SK-N-SH (cell line): ENCODE measurements at regions not wholly inside any gene's neighbourhood (a gene's known extent, or its start where the extent isn't known, plus 50 kb on each side); places are given as distances from the start of the nearest gene placed in this dataset.

Experiments used
- CTCF ChIA-PET: fragments of 300-600, 350-600 bp; formaldehyde crosslinking; extraction: SDS; loops from one replicate; lab custom pipeline; 2021; lab: Yijun Ruan, JAX
- POLR2A ChIA-PET: fragments of 350-600 bp; sonication (Branson Sonifier 250); formaldehyde crosslinking; extraction: SDS; loops from one replicate; lab custom pipeline; 2020; ENCODE audit warnings: antibody characterized with exemption, inconsistent platforms; lab: Yijun Ruan, JAX
- DNase-seq: peaks from one replicate; pipeline ENCODE4 v3.0.0; 2012
- H2AFZ ChIP-seq: fragments of 200-600 bp; sonication (generic); 2 replicates; pipeline ENCODE4 v1.8.1; 2016; ENCODE audit warnings: antibody characterized with exemption, mild to moderate bottlenecking, low read depth
- H3F3A ChIP-seq: fragments of 200-600 bp; sonication (generic); replicated peaks from 2 replicates; pipeline ENCODE3; 2016; ENCODE audit warnings: antibody characterized with exemption, mild to moderate bottlenecking; ENCODE audit not compliant: insufficient read depth
- H3K27ac ChIP-seq, 2 experiments: fragments of 200-500 bp in 1 of 2; fragments of 200-600 bp in 1 of 2; sonication (Bioruptor generic) in 1 of 2; sonication (generic), shearing (Covaris generic) in 1 of 2; 2 replicates each; pipeline versions ENCODE4 v1.5.1 to v1.6.1; 2014 to 2016; ENCODE audit warnings: low read depth in 2 of 2, inconsistent platforms in 1 of 2, low read length in 1 of 2, mild to moderate bottlenecking in 1 of 2, mixed read lengths in 1 of 2
- H3K27me3 ChIP-seq: fragments of 200-600 bp; sonication (generic), shearing (Covaris generic); 2 replicates; pipeline ENCODE4 v1.6.1; 2016; ENCODE audit warnings: mixed run types; ENCODE audit not compliant: insufficient read depth
- H3K36me3 ChIP-seq, 2 experiments: fragments of 200-500 bp in 1 of 2; fragments of 200-600 bp in 1 of 2; sonication (Bioruptor generic) in 1 of 2; sonication (generic) in 1 of 2; replicated peaks in 1 of 2; 2 replicates each; pipeline versions ENCODE3 to v1.5.1; 2014 to 2016; ENCODE audit warnings: low read length in 1 of 2, mild to moderate bottlenecking in 1 of 2; ENCODE audit not compliant: insufficient read depth in 2 of 2, control insufficient read depth in 1 of 2
- H3K4me1 ChIP-seq, 2 experiments: fragments of 200-500 bp in 1 of 2; fragments of 200-600 bp in 1 of 2; sonication (Bioruptor generic) in 1 of 2; sonication (generic), shearing (Covaris generic) in 1 of 2; 2 replicates each; pipeline versions ENCODE4 v1.5.1 to v1.6.1; 2014 to 2016; ENCODE audit warnings: low read depth in 1 of 2, low read length in 1 of 2, mixed run types in 1 of 2; ENCODE audit not compliant: insufficient read depth in 2 of 2, control insufficient read depth in 1 of 2
- H3K4me2 ChIP-seq: fragments of 200-600 bp; sonication (generic), shearing (Covaris generic); 2 replicates; pipeline ENCODE4 v1.6.1; 2017; ENCODE audit warnings: mixed run types
- H3K4me3 ChIP-seq, 2 experiments: fragments of 200-500 bp in 1 of 2; fragments of 200-600 bp in 1 of 2; sonication (Bioruptor generic) in 1 of 2; sonication (generic), shearing (Covaris generic) in 1 of 2; 2 replicates each; pipeline versions ENCODE4 v1.5.1 to v1.8.1; 2014 to 2016; ENCODE audit warnings: low read depth in 2 of 2, inconsistent platforms in 1 of 2, low read length in 1 of 2, mild to moderate bottlenecking in 1 of 2, mixed read lengths in 1 of 2, moderate library complexity in 1 of 2
- H3K79me2 ChIP-seq: fragments of 200-600 bp; sonication (generic); 2 replicates; pipeline ENCODE4 v1.8.1; 2017; ENCODE audit warnings: mild to moderate bottlenecking; ENCODE audit not compliant: insufficient read depth
- H3K9ac ChIP-seq: fragments of 200-600 bp; sonication (generic); 2 replicates; pipeline ENCODE4 v1.6.1; 2017; ENCODE audit warnings: mixed run types
- H3K9me2 ChIP-seq: fragments of 200-600 bp; sonication (generic); 2 replicates; pipeline ENCODE4 v1.6.1; 2017; ENCODE audit warnings: mixed run types
- H3K9me3 ChIP-seq: fragments of 200-600 bp; sonication (generic); 2 replicates; pipeline ENCODE4 v1.6.1; 2017; ENCODE audit warnings: mixed run types, mild to moderate bottlenecking, moderate library complexity
- H4K20me1 ChIP-seq: fragments of 200-600 bp; sonication (generic); 2 replicates; pipeline ENCODE4 v1.6.1; 2017; ENCODE audit warnings: mild to moderate bottlenecking, mixed run types; ENCODE audit not compliant: insufficient read depth
- CHD2 ChIP-seq: fragments of 150-350 bp; IDR thresholded peaks from 2 replicates; pipeline ENCODE4 v1.6.1; 2018; ENCODE audit warnings: low read length; ENCODE audit not compliant: partially characterized antibody
- EP300 ChIP-seq, 2 experiments: IDR thresholded peaks; 2 replicates each; pipeline versions ENCODE4 v1.4.0 to v1.6.1; 2012; ENCODE audit warnings: borderline replicate concordance in 1 of 2, low read depth in 1 of 2, low read length in 1 of 2
- FOXJ3 ChIP-seq: sonication (generic); formaldehyde crosslinking; IDR thresholded peaks from 2 replicates; pipeline ENCODE4 v1.5.1; 2020; ENCODE audit warnings: mild to moderate bottlenecking, missing genetic modification reagents
- GATA2 ChIP-seq: sonication (generic); formaldehyde crosslinking; IDR thresholded peaks from 2 replicates; pipeline ENCODE4 v1.5.0; 2020; ENCODE audit warnings: mild to moderate bottlenecking, missing genetic modification reagents
- JUND ChIP-seq: IDR thresholded peaks from 2 replicates; pipeline ENCODE4 v1.4.0; 2012
- MEF2A ChIP-seq: IDR thresholded peaks from 2 replicates; pipeline ENCODE4 v1.4.0; 2012; ENCODE audit warnings: low read depth, borderline replicate concordance
- MXI1 ChIP-seq: IDR thresholded peaks from 2 replicates; pipeline ENCODE4 v1.6.1; 2012; ENCODE audit warnings: mild to moderate bottlenecking, low read depth, low read length, improper control_type of control experiment
- NFIC ChIP-seq: IDR thresholded peaks from 2 replicates; pipeline ENCODE4 v1.4.0; 2012; ENCODE audit warnings: borderline replicate concordance
- RXRA ChIP-seq: IDR thresholded peaks from 2 replicates; pipeline ENCODE4 v1.4.0; 2012; ENCODE audit warnings: low read depth, mild to moderate bottlenecking, borderline replicate concordance
- SMC3 ChIP-seq: IDR thresholded peaks from 2 replicates; pipeline ENCODE4 v1.6.1; 2012; ENCODE audit warnings: low read depth, low read length, improper control_type of control experiment
- TAF1 ChIP-seq: IDR thresholded peaks from 2 replicates; pipeline ENCODE4 v1.6.1; 2012; ENCODE audit warnings: low read depth, mild to moderate bottlenecking, low read length, moderate library complexity, borderline replicate concordance
- TCF12 ChIP-seq: IDR thresholded peaks from 2 replicates; pipeline ENCODE4 v1.4.0; 2012
- TEAD4 ChIP-seq: IDR thresholded peaks from 2 replicates; pipeline ENCODE4 v1.4.0; 2012; ENCODE audit warnings: mild to moderate bottlenecking, borderline replicate concordance; ENCODE audit not compliant: insufficient read depth
- YY1 ChIP-seq: IDR thresholded peaks from 2 replicates; pipeline ENCODE4 v1.4.0; 2012; ENCODE audit warnings: low read depth, mild to moderate bottlenecking
- WGBS: methylation state at CpG from one replicate; pipeline ENCODE4 v1.1.6; 2017; ENCODE audit warnings: low lambda C conversion rate; 5-methylcytosine and 5-hydroxymethylcytosine counted together
- TF ChIP-seq, protein P1 (sequence below): IDR thresholded peaks from 2 replicates; pipeline ENCODE4 v1.6.1; 2012; ENCODE audit warnings: mild to moderate bottlenecking, low read depth, low read length, moderate library complexity
- TF ChIP-seq, protein P2 (sequence below): IDR thresholded peaks from 2 replicates; pipeline ENCODE4; 2012
- TF ChIP-seq, protein P3 (sequence below): IDR thresholded peaks from 2 replicates; pipeline ENCODE4 v1.4.0; 2012; ENCODE audit warnings: low read depth, borderline replicate concordance

DNA sequence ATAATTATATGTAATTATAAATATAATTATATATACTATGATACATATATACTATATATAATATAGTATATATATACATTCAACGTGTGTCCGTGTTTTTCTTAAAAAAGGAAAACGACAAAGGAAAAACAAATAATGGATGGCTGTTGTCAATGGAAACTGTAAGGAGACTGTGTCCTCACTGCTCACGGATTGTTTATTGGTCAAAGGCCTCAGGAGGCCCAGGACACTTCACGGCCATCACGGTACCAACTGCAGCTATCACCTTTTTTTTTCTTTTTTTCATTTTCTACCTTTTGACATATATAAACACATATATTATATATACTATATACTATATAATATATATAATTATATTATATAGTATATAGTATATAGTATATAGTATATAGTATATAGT lies 113.4 kb downstream of the SPTSSA start:
- Histone ChIP-seq H3K36me3 (no peaks in the 10 kb centered on the region), H3K4me1 (no peaks in the 10 kb centered on the region), H3K4me2 (no peak overlapping the region), H2AFZ (no peak overlapping the region), H4K20me1 (no peaks in the 10 kb centered on the region), H3K9ac (no peak overlapping the region), H3F3A (peaks cover 6% of the 10 kb centered on the region), H3K27ac (no peak overlapping the region), H3K79me2 (no peaks in the 10 kb centered on the region), H3K27me3 (no peaks in the 10 kb centered on the region), H3K9me3 (no peaks in the 10 kb centered on the region), H3K4me3 (no peak overlapping the region), H3K9me2 (no peaks in the 10 kb centered on the region)
- ChIA-PET CTCF (interaction anchor here (0.6 kb wide), 1 partner anchor 25 kb away, joined by 3 read pairs; no protein-coding TSS in a partner anchor), POLR2A (no interaction called here)
- TF ChIP-seq NFIC, result no peak
- TF ChIP-seq, protein P1, sequence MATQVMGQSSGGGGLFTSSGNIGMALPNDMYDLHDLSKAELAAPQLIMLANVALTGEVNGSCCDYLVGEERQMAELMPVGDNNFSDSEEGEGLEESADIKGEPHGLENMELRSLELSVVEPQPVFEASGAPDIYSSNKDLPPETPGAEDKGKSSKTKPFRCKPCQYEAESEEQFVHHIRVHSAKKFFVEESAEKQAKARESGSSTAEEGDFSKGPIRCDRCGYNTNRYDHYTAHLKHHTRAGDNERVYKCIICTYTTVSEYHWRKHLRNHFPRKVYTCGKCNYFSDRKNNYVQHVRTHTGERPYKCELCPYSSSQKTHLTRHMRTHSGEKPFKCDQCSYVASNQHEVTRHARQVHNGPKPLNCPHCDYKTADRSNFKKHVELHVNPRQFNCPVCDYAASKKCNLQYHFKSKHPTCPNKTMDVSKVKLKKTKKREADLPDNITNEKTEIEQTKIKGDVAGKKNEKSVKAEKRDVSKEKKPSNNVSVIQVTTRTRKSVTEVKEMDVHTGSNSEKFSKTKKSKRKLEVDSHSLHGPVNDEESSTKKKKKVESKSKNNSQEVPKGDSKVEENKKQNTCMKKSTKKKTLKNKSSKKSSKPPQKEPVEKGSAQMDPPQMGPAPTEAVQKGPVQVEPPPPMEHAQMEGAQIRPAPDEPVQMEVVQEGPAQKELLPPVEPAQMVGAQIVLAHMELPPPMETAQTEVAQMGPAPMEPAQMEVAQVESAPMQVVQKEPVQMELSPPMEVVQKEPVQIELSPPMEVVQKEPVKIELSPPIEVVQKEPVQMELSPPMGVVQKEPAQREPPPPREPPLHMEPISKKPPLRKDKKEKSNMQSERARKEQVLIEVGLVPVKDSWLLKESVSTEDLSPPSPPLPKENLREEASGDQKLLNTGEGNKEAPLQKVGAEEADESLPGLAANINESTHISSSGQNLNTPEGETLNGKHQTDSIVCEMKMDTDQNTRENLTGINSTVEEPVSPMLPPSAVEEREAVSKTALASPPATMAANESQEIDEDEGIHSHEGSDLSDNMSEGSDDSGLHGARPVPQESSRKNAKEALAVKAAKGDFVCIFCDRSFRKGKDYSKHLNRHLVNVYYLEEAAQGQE, result no peak
- no peak for TF ChIP-seq FOXJ3 (CRISPR knock-in tag)
- DNase-seq, result no peak
- WGBS, result 86% methylated on average over 6 of the region's 6 CpGs

DNA sequence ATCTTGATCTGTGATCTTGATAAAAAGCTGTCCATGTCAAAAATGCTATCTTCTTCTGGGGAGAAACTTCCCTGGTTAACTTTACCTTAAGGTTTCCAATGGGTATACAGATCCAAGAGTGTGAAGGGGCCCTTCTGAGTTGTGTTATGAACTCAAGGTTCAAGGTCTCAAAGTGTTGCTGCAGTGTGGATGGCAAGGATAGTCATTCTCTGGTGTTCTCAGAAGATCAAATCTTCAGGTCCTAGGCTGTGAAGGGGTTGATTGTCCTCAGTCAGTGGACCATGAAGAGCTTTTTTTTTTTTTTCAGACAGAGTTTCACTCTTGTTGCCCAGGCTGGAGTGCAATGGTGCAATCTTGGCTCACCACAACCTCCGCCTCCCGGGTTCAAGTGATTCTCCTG lies 114.4 kb downstream of the SPTSSA start:
- H3K9me3 ChIP-seq, result no peaks in the 10 kb centered on the region
- H3K4me3 ChIP-seq, result no peak overlapping the region
- no peaks in the 10 kb centered on the region for H3K79me2 ChIP-seq
- no peaks in the 10 kb centered on the region for H3K27me3 ChIP-seq
- no peaks in the 10 kb centered on the region for H4K20me1 ChIP-seq
- ChIA-PET POLR2A (no interaction called here), CTCF (interaction anchor here (0.6 kb wide), 1 partner anchor 24 kb away, joined by 3 read pairs; no protein-coding TSS in a partner anchor)
- no peak overlapping the region for H3K27ac ChIP-seq
- H3F3A ChIP-seq, result peaks cover 6% of the 10 kb centered on the region
- H3K4me2 ChIP-seq, result no peak overlapping the region
- H2AFZ ChIP-seq, result no peak overlapping the region
- DNase-seq, result no peak
- WGBS, result 97% methylated on average over 2 of the region's 2 CpGs
- H3K9me2 ChIP-seq, result no peaks in the 10 kb centered on the region
- H3K9ac ChIP-seq, result no peak overlapping the region
- H3K36me3 ChIP-seq, result no peaks in the 10 kb centered on the region
- H3K4me1 ChIP-seq, result no peaks in the 10 kb centered on the region
- TF ChIP-seq GATA2 (CRISPR knock-in tag) (no peak), TCF12 (no peak), YY1 (no peak), NFIC (no peak), CHD2 (no peak), JUND (no peak), TAF1 (no peak), MXI1 (no peak), EP300 (IDR thresholded peaks at IDR 0.05; ENCODE audit: borderline replicate concordance in 1 of 2, low read depth in 1 of 2, low read length in 1 of 2) (no peak), TEAD4 (no peak), MEF2A (no peak), SMC3 (no peak), RXRA (no peak)
- TF ChIP-seq, protein P1, result no peak
- TF ChIP-seq, protein P2, sequence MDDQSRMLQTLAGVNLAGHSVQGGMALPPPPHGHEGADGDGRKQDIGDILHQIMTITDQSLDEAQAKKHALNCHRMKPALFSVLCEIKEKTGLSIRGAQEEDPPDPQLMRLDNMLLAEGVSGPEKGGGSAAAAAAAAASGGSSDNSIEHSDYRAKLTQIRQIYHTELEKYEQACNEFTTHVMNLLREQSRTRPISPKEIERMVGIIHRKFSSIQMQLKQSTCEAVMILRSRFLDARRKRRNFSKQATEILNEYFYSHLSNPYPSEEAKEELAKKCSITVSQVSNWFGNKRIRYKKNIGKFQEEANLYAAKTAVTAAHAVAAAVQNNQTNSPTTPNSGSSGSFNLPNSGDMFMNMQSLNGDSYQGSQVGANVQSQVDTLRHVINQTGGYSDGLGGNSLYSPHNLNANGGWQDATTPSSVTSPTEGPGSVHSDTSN, result no peak
- TF ChIP-seq, protein P3, sequence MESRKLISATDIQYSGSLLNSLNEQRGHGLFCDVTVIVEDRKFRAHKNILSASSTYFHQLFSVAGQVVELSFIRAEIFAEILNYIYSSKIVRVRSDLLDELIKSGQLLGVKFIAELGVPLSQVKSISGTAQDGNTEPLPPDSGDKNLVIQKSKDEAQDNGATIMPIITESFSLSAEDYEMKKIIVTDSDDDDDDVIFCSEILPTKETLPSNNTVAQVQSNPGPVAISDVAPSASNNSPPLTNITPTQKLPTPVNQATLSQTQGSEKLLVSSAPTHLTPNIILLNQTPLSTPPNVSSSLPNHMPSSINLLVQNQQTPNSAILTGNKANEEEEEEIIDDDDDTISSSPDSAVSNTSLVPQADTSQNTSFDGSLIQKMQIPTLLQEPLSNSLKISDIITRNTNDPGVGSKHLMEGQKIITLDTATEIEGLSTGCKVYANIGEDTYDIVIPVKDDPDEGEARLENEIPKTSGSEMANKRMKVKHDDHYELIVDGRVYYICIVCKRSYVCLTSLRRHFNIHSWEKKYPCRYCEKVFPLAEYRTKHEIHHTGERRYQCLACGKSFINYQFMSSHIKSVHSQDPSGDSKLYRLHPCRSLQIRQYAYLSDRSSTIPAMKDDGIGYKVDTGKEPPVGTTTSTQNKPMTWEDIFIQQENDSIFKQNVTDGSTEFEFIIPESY, result no peak
